NCI-H2171 treated with DMSO at 0.1 percent for 48 hours (cell line): ENCODE measurements at regions not wholly inside any gene's neighbourhood (a gene's known extent, or its start where the extent isn't known, plus 50 kb on each side); places are given as distances from the start of the nearest gene placed in this dataset.

Source experiments
- DNase-seq: peaks from one replicate; lab custom pipeline; 2025; lab: John Stamatoyannopoulos, UW

DNA sequence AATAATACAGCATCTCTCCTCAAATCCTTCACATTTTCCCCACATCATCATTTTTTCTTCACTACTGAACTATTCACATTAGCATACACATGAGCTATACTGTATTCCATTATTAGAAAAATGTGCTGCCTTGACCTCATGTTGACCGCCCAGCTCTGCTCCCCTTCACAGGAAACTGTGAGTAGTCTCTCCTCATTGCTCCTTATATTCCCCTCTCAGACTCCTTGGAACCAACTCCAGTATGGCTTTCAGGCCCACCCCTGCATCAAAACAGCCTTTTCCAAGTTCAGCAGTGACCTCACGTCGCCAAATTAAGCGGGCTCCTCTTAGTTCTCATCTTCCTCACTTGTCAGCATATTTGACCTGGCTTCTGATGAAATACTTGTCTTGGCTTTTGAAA is 59.2 kb upstream of the SPAG17 start:
- DNase-seq, result no peak

DNA sequence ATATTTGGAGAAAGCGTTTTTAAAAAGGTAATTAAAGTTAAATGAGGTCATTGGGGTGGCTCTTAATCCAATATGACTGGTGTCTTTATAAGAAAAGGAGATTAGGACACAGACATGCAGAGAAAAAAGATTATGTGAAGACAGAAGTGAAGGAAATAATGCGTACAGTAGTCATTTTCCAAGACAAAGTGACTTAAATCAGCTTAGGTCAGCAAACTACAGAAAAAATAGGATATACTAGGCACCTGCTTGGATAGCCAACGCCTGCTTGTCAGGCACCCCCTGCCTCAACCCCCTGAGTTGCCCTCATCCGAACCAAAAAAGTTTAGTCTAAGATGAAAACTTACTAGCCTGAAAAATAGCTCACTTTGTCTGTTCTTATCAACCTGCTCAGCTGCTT is 58.2 kb upstream of the SPAG17 start:
- no peak for DNase-seq
